Keratinocyte (primary cell): ENCODE measurements at regions not wholly inside any gene's neighbourhood (a gene's known extent, or its start where the extent isn't known, plus 50 kb on each side); places are given as distances from the start of the nearest gene placed in this dataset.

ENCODE experiments used
- EZH2 ChIP-seq: IDR thresholded peaks from one replicate; pipeline ENCODE4 v1.6.1; 2012; ENCODE audit warnings: inconsistent platforms, mild to moderate bottlenecking, low read length, moderate library complexity
- TF ChIP-seq, protein P1 (sequence below), 3 experiments: IDR thresholded peaks in 1 of 3; conservative IDR thresholded peaks in 1 of 3; optimal IDR thresholded peaks in 1 of 3; 2 replicates in 2 of 3; 3 replicates in 1 of 3; pipeline versions ENCODE3 to v1.5.1; 2011; ENCODE audit warnings: low read length in 3 of 3, mild to moderate bottlenecking in 3 of 3, moderate library complexity in 2 of 3, control low read depth in 1 of 3, inconsistent platforms in 1 of 3; ENCODE audit not compliant: insufficient read depth in 2 of 3; ENCODE audit errors: extremely low read depth in 1 of 3

DNA sequence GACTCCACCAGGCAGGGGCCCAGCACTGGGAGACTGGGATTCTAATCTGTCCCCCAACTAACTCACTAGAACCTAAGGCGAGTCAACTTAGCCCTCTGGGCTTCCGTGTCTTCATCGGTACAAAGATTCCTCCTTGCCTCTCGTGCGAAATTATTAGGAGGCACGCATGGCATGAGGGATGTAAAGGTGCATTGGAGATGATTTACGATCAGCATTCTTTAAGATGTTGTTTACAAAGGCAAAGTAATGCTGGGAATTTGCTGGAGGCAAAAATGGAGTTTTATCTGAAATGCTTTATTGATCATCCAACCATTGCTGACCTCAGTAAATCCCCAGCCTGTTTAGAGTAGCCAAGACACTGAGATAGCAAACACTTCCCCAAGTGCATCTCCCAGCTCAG is 171.8 kb upstream of the KLHL29 start:
- TF ChIP-seq, protein P1, sequence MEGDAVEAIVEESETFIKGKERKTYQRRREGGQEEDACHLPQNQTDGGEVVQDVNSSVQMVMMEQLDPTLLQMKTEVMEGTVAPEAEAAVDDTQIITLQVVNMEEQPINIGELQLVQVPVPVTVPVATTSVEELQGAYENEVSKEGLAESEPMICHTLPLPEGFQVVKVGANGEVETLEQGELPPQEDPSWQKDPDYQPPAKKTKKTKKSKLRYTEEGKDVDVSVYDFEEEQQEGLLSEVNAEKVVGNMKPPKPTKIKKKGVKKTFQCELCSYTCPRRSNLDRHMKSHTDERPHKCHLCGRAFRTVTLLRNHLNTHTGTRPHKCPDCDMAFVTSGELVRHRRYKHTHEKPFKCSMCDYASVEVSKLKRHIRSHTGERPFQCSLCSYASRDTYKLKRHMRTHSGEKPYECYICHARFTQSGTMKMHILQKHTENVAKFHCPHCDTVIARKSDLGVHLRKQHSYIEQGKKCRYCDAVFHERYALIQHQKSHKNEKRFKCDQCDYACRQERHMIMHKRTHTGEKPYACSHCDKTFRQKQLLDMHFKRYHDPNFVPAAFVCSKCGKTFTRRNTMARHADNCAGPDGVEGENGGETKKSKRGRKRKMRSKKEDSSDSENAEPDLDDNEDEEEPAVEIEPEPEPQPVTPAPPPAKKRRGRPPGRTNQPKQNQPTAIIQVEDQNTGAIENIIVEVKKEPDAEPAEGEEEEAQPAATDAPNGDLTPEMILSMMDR (optimal IDR thresholded peaks at IDR 0.05 in 1 of 3, IDR thresholded peaks at IDR 0.05 in 1 of 3, conservative IDR thresholded peaks at IDR 0.05 in 1 of 3; ENCODE audit: extremely low read depth in 1 of 3, insufficient read depth in 2 of 3, low read length in 3 of 3), result no peak
- no peak for TF ChIP-seq EZH2
